ENCODE measurements at regions not wholly inside any gene's neighbourhood (a gene's known extent, or its start where the extent isn't known, plus 50 kb on each side); places are given as distances from the start of the nearest gene placed in this dataset.
A peak's percentile ranks its signal among the peaks of the same experiment; 100 is the strongest.

DNA sequence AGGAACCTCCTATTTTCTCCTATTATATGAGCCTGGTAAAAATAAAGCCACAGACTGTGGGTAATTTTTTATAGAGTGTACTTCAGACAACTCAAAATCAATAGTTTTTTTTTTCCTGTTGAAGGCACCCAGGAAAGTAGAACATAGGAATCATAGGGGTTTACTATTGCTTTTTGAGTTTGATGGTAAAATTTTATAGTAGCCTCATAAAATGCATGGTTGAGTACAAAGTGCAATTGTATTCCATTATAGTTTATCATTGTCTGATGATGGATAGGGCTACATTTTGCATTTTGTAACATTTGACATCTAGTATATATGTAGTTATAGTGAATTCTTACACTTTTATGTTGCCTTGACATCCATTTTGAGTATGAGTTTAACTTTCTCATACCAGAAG, 455.0 kb downstream of the STIM2 start:
- TF ChIP-seq, protein P1, sequence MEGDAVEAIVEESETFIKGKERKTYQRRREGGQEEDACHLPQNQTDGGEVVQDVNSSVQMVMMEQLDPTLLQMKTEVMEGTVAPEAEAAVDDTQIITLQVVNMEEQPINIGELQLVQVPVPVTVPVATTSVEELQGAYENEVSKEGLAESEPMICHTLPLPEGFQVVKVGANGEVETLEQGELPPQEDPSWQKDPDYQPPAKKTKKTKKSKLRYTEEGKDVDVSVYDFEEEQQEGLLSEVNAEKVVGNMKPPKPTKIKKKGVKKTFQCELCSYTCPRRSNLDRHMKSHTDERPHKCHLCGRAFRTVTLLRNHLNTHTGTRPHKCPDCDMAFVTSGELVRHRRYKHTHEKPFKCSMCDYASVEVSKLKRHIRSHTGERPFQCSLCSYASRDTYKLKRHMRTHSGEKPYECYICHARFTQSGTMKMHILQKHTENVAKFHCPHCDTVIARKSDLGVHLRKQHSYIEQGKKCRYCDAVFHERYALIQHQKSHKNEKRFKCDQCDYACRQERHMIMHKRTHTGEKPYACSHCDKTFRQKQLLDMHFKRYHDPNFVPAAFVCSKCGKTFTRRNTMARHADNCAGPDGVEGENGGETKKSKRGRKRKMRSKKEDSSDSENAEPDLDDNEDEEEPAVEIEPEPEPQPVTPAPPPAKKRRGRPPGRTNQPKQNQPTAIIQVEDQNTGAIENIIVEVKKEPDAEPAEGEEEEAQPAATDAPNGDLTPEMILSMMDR (IDR thresholded peaks at IDR 0.05; ENCODE audit: insufficient read depth, low read length), result no peak
- DNase-seq (ENCODE audit: low read depth), result no peak
- H3K4me3 ChIP-seq (ENCODE audit: low read depth, low read length), result no peak overlapping the region

DNA sequence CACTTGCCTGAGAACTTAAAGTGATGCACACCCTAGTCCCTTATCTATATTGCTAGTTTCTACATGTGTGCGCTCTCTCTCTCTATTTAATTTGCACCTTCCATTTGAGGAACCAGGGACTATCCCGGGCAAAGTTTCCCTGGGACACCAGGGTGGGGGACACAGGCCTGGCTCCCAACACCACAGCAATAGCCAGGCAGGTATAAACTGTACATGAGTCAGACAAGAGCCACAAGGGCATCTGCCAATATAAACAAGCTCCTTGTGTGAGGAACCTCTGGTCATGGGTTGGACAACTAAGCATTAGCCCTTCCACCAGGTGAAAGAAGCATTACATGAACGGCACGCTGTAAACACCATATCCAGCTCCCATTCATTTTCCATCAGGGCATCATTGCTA, 455.5 kb downstream of the STIM2 start:
- TF ChIP-seq, protein P1 (IDR thresholded peaks at IDR 0.05; ENCODE audit: insufficient read depth, low read length), result no peak
- DNase-seq (ENCODE audit: low read depth), result no peak
- no peak overlapping the region for H3K4me3 ChIP-seq (ENCODE audit: low read depth, low read length)

DNA sequence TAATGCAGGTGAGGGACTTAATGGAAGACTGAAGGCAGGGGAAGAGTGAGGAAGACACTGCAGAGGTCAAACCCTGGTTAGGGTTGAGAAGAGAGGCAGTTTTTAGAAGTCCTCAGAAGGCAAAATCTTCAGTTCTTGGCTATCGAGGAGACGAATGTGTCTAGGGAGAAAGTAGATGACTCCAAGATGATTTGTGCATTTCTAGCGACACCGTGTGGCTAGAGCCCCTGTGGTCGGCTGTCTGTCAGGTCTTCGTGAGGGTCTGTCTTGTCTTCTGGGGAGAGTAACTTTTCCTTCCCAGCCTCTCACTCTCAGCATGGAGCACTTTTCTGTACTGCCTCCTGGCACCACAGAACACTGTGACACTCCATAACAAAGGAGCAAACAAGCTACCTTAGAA, 458.1 kb downstream of the STIM2 start:
- H3K4me3 ChIP-seq (ENCODE audit: low read depth, low read length), result no peak overlapping the region
- TF ChIP-seq, protein P1 (IDR thresholded peaks at IDR 0.05; ENCODE audit: insufficient read depth, low read length), result peak; percentile 75
- DNase-seq (ENCODE audit: low read depth), result peak; percentile 69

- H3K4me3 ChIP-seq (ENCODE audit: low read depth, low read length), result no peak overlapping the region
- DNase-seq (ENCODE audit: low read depth), result no peak
- TF ChIP-seq, protein P1 (IDR thresholded peaks at IDR 0.05; ENCODE audit: insufficient read depth, low read length), result no peak
Observed at GRCh38 chr4:27326991-27327390, 466.4 kb downstream of the STIM2 start.

- TF ChIP-seq, protein P1 (IDR thresholded peaks at IDR 0.05; ENCODE audit: insufficient read depth, low read length), result no peak
- H3K4me3 ChIP-seq (ENCODE audit: low read depth, low read length), result no peak overlapping the region
- no peak for DNase-seq (ENCODE audit: low read depth)
Observed at GRCh38 chr4:27327421-27328181, 467.0 kb downstream of the STIM2 start.

DNA sequence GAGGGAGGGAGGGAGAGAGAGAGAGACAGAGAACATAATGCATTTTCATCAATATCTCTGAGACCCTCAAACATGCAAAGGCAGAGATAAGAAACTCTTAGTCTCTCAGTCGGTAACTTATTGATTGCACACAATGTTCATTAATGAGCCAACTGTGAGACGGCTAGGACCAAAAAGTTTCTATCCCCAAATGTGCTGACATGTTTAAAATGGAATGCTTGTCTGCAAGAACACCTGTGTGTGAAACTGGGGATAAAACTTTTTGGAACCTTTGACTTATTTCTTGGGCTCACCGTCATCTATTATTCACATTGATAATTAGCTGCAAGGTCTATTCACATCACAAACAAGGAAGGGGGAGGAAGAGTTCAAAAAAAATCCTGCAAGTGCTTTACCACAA, 477.9 kb downstream of the STIM2 start:
- H3K4me3 ChIP-seq (ENCODE audit: low read depth, low read length), result no peak overlapping the region
- TF ChIP-seq, protein P1 (IDR thresholded peaks at IDR 0.05; ENCODE audit: insufficient read depth, low read length), result no peak
- no peak for DNase-seq (ENCODE audit: low read depth)

DNA sequence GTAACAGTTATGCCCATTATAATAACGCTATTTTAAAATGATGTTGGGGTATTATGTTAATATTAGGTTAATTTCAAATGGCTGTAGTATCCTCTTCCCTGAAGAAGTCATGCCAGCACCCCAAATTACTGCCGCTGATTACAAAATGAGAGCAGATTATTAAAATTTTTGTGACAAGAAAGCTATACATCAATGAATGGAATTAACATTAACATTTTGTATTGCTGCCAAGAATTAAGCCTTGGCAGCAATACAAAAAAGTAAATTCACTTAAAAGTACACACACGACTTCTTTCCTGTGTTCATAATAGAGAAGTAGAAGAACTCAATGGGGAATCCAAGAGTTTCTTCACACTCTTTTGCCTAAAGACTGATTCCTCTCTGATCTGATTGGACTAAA, 482.8 kb downstream of the STIM2 start:
- H3K4me3 ChIP-seq (ENCODE audit: low read depth, low read length), result no peak overlapping the region
- TF ChIP-seq, protein P1 (IDR thresholded peaks at IDR 0.05; ENCODE audit: insufficient read depth, low read length), result no peak
- DNase-seq (ENCODE audit: low read depth), result no peak

Measured in fibroblast of the aortic adventitia (primary cell).